ENCODE measurements at regions not wholly inside any gene's neighbourhood (a gene's known extent, or its start where the extent isn't known, plus 50 kb on each side); places are given as distances from the start of the nearest gene placed in this dataset.

DNA sequence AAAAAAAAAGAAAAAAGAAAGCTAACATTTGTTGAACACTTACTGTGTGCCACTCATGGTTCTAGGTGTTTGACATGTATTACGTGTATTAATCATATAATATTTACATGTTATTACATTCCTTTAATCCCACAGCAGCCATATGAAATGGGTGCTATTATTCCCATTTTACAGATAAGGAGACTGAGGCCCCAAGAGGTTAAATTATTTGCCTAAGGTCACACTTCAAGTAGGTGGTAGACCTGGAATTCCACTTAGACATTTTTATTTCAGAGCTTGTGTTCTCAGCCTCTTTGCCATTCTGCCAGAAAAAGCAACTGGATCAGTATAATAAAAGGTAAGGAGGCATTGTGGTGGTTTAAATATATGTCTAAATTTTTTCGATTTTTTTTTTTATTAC lies 55.1 kb upstream of the HS3ST4 start:
- no peaks in the 10 kb centered on the region for H4K20me1 ChIP-seq (ENCODE audit: insufficient read depth, low read length)
- in situ Hi-C loops (cut with MboI; ENCODE audit: low sequenced_read_pairs) (no loop called here), dilution Hi-C loops (cut with HindIII; ENCODE audit: low sequenced_read_pairs, unreplicated experiment) (no loop called here), intact Hi-C loops (cut with micrococcal nuclease) (no loop called here)
- ChIA-PET CTCF (no interaction called here), POLR2A (ENCODE audit: unreplicated experiment) (no interaction called here)
- H4K8ac ChIP-seq (ENCODE audit: low read depth in 2 of 2, low read length in 2 of 2), result no peak overlapping the region
- no peaks in the 10 kb centered on the region for H3K27me3 ChIP-seq (ENCODE audit: control insufficient read depth, insufficient read depth, low read length)
- H3K27ac ChIP-seq (ENCODE audit: insufficient read depth, low read length), result no peak overlapping the region
- ATAC-seq (ENCODE audit: low read depth) (no peak), DNase-seq (no peak)
- no peak overlapping the region for H4K5ac ChIP-seq (ENCODE audit: low read depth, low read length)
- H3K4ac ChIP-seq (ENCODE audit: low read depth, low read length), result no peak overlapping the region
- no peak overlapping the region for H2BK120ac ChIP-seq (ENCODE audit: low read depth, low read length)
- no peak overlapping the region for H2BK15ac ChIP-seq (ENCODE audit: low read depth, low read length)
- H3K18ac ChIP-seq (ENCODE audit: low read depth, low read length), result no peak overlapping the region
- peaks cover 8% of the 10 kb centered on the region for H3K9me3 ChIP-seq (ENCODE audit: control insufficient read depth, insufficient read depth, low read length)
- H2AK5ac ChIP-seq (ENCODE audit: low read depth, low read length), result no peak overlapping the region
- no peak overlapping the region for H4K91ac ChIP-seq (ENCODE audit: insufficient read depth, low read depth, low read length)
- no peak overlapping the region for H3K4me2 ChIP-seq (ENCODE audit: low read depth, low read length)
- no peak overlapping the region for H2BK20ac ChIP-seq (ENCODE audit: low read depth, low read length)
- BruUV-seq (replicated peaks), result no TSS peak
- no peak overlapping the region for H3K9ac ChIP-seq (ENCODE audit: low read depth, low read length)
- no peak overlapping the region for H3K23ac ChIP-seq (ENCODE audit: low read depth, low read length)
- H3K9me1 ChIP-seq (ENCODE audit: insufficient read depth, low read length), result no peaks in the 10 kb centered on the region
- H2AFZ ChIP-seq (replicated peaks; ENCODE audit: low read length, poor library complexity), result no peak overlapping the region
- H2BK5ac ChIP-seq (ENCODE audit: low read depth, low read length, poor library complexity, severe bottlenecking), result no peak overlapping the region
- H3K4me3 ChIP-seq (ENCODE audit: insufficient read depth, low read depth, low read length), result no peak overlapping the region
- H3K56ac ChIP-seq (ENCODE audit: extremely low read depth, insufficient read depth, low read length), result no peak overlapping the region
- no peaks in the 10 kb centered on the region for H3K79me1 ChIP-seq (ENCODE audit: low read depth in 1 of 2, low read length in 2 of 2)
- H3K4me1 ChIP-seq (ENCODE audit: control insufficient read depth, insufficient read depth, low read length), result no peaks in the 10 kb centered on the region
- H3K36me3 ChIP-seq (ENCODE audit: control insufficient read depth, insufficient read depth, low read length), result no peaks in the 10 kb centered on the region
- H2AK9ac ChIP-seq (replicated peaks; ENCODE audit: low read depth, low read length, poor library complexity), result no peak overlapping the region
- no peak for TF ChIP-seq NFE2L2 (IDR thresholded peaks at IDR 0.05; ENCODE audit: low read depth, low read length)
- TF ChIP-seq RCOR1 (IDR thresholded peaks at IDR 0.05; ENCODE audit: insufficient replicate concordance, low read length), result no peak
- no peak for TF ChIP-seq FOS (IDR thresholded peaks at IDR 0.05; ENCODE audit: low read depth, low read length)
- TF ChIP-seq MAFK (IDR thresholded peaks at IDR 0.05; ENCODE audit: low read depth, low read length), result no peak
- no peak for TF ChIP-seq POLR2A (IDR thresholded peaks at IDR 0.05; ENCODE audit: low read depth, low read length)
- no peak for TF ChIP-seq CEBPB (IDR thresholded peaks at IDR 0.05; ENCODE audit: low read depth, low read length)
- TF ChIP-seq RFX5 (IDR thresholded peaks at IDR 0.05; ENCODE audit: low read depth, low read length), result no peak
- TF ChIP-seq ELK1 (IDR thresholded peaks at IDR 0.05; ENCODE audit: borderline replicate concordance, low read depth, low read length), result no peak
- TF ChIP-seq RAD21 (IDR thresholded peaks at IDR 0.05; ENCODE audit: low read length), result no peak
- TF ChIP-seq, protein P1, sequence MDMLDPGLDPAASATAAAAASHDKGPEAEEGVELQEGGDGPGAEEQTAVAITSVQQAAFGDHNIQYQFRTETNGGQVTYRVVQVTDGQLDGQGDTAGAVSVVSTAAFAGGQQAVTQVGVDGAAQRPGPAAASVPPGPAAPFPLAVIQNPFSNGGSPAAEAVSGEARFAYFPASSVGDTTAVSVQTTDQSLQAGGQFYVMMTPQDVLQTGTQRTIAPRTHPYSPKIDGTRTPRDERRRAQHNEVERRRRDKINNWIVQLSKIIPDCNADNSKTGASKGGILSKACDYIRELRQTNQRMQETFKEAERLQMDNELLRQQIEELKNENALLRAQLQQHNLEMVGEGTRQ (IDR thresholded peaks at IDR 0.05; ENCODE audit: low read depth, low read length), result no peak
- TF ChIP-seq MXI1 (IDR thresholded peaks at IDR 0.05; ENCODE audit: borderline replicate concordance, low read depth, low read length), result no peak
- H3K14ac ChIP-seq (replicated peaks; ENCODE audit: low read depth, low read length), result no peak overlapping the region
- WGBS, 2 experiments (ENCODE audit: extremely low coverage in 2 of 2, insufficient read length in 1 of 2), result no CpG with 5 or more reads among the region's 2 CpGs
